GM19025 (cell line): ENCODE measurements at regions not wholly inside any gene's neighbourhood (a gene's known extent, or its start where the extent isn't known, plus 50 kb on each side); places are given as distances from the start of the nearest gene placed in this dataset.
A peak's percentile ranks its signal among the peaks of the same experiment; 100 is the strongest.
"Not testable (repeated sequence)": the region's sequence is repeated elsewhere in the genome, so short reads cannot be mapped to it uniquely, and the experiment has no call there.

ENCODE experiments used
- ATAC-seq: cut with Tn5 transposase; IDR thresholded peaks from one replicate; pipeline ENCODE4 v1.9.1; 2021; ENCODE audit warnings: mild to moderate bottlenecking, low read depth, moderate library complexity; ENCODE audit not compliant: unreplicated experiment

DNA sequence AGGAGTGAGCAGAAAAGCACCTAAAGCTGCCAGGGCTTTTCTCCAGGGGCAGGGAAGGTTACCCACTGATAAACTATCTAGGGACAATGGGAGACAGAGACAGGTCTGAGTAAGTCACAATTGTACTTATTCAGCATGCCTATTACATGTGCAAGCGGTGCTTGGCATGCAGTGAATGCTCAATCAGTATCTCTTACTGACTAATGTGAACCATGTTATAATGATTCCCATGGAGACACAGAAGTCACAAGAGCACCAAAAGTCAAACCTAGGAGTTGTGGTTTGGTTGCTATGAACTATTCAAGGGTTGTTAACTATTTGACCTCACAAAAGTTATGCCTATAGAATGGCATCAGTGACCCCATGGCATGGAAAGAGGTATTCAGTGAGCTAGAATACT, 50.0 kb upstream of the RASGRP1 start:
- ATAC-seq: no peak

DNA sequence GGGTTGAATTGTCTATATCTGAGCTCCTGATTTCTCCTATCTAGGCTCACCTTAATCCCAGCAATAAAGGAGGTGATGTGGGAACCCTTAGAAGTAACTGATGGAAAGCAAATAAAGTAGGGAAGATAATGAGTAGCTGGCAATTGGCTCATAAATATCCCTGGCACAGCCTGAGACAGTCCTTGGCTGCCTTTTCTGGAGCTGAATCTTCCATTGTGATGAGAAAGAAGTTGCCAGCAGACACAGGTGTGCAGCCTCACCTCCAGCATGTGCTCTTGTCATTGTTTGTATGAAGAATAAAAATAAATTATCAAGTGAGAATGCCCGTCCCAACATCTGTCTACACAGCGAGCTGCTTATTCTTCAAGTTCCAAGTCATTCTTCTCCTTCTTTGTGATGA, 53.2 kb upstream of the RASGRP1 start:
- no peak for ATAC-seq

DNA sequence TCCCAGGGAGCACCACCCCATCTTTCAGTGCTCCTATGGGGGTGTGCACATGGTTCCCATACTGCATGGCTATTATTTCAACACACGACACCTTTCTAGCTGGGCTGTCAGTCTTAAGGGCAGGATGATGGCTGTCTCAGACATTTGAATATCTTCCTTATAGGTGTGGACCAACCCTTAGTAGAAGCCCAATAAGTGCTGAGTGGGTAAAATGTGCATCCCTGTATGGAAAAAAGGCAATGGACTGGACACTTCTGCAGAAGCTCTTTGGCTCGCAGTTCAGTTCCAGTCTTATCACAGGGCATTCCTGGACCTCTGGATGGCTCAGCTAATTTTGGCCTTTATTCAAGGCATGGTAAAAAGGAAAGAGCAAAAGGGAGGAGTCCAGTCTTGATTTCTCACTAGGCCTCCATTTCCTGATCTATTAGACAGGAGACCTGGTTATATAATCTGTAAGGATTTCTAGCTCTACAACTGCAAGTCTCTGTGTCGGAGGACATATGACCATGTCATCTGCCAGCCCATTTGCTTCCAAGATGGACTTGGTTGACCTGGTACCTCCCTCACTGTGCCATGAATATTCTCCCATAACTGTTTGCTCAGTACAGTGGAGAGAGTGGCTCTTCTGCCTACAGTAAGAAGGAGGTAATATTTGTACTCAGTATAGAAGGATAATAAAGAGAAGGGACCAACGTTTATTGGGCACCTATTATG, 53.8 kb upstream of the RASGRP1 start:
- ATAC-seq: no peak

DNA sequence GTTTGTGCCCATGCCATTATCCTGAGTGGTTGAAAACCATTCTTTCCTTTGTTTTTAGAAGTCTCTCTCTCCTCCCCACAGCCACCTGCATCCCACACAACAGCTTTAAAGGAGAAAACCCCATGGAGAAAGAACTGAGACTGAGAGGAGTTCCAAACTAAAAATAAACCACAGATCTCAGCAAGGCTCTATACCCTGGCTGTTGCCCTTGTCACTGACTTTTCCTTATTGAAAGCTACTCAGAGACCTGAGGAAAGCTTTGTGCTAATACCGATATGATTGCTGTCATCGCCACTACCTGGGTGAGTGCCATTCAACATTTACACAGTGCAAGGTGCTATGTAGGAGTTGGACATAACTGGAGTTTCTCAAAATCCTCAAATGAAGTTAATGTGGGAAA, 55.5 kb upstream of the RASGRP1 start:
- ATAC-seq: no peak

DNA sequence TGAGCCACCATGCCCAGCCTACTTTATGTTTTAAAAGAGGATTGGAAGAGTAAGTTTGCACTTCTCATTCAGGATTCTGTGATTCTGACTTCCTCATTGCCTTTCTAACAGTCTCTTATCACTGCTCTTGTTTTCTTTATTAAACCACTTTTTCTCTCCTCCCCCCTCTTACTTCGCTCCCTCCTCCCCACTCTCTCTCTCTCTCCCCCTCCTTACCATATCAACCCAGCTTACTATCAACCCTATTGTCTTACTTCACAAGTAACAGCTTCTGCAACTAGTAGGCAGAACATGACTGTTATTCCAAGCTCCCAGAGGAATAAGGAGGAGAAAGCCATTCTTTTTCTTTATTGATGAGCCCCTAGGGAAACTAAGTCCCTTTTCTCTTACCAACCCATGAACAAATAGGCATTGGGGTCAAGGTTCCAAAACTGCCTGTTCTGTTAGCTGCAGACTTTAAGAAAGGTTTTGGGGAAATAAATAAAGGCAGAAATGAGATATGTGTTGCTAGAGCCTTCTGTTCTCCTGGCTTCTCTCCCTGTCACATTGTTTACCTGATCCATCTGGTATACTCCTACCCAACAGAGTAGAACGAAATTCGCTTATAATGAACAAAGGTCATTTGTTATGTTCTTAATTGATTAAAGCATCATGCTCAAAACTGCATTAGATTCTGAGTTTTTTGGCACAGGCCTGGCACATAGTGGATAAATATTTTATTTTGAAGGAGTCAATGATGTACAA, 56.4 kb upstream of the RASGRP1 start:
- no peak for ATAC-seq

DNA sequence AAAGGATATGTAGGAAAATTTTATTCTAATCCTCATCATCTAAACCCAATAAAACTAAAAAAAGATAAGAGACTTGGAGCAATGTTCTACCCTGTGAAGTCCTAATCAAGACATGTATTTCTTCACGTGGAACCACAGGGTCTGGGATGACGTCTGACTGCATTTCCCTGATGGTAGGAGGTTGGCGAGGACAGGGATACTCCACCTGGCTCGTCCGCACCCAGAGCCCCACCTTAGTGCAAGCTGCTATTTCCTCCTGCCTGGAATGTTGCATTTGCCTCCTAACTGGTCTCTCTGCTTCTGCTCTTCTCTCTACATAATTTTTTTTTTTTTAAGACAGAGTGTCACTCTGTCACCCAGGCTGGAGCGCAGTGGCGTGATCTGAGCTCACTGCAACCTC, 57.7 kb upstream of the RASGRP1 start:
- no peak for ATAC-seq

DNA sequence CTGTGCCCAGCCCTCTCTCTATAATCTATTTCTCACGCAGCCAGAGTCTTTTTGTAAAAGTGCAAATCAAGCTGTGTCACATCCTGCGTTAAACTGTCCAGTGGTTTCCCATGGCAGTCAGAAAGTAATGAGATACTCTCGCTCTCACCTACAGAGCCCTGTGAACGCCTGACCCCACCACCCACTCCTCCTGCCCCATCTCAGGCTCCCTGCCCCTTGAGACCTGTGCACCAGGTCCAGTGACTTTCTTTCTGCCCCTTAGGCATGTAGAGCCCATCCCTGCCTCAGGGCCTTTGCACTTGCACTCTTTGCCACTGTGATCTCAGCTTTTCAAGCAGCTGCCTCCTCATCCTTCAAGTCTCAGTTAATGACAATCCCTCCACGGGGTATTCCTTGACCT, 58.3 kb upstream of the RASGRP1 start:
- ATAC-seq: no peak

DNA sequence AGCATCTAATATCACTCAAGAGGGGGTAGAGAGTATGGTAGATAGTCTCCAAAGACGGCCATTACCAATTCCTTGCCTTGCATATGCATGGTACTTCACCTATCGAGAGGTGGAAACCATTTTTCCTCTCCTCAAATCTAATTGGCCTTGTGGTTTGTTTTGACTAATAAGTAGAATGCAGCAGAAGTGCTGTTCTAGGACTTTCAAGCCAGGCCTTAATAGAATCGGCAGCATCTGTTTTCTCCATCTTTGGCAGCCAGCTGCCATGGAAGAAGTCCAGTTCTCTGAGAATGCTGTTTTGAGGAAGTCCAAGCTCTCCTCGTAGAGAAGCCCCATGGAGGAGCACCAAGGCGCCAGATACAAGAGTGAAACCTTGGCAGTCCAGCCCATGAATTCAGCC, 59.1 kb upstream of the RASGRP1 start:
- ATAC-seq: no peak

DNA sequence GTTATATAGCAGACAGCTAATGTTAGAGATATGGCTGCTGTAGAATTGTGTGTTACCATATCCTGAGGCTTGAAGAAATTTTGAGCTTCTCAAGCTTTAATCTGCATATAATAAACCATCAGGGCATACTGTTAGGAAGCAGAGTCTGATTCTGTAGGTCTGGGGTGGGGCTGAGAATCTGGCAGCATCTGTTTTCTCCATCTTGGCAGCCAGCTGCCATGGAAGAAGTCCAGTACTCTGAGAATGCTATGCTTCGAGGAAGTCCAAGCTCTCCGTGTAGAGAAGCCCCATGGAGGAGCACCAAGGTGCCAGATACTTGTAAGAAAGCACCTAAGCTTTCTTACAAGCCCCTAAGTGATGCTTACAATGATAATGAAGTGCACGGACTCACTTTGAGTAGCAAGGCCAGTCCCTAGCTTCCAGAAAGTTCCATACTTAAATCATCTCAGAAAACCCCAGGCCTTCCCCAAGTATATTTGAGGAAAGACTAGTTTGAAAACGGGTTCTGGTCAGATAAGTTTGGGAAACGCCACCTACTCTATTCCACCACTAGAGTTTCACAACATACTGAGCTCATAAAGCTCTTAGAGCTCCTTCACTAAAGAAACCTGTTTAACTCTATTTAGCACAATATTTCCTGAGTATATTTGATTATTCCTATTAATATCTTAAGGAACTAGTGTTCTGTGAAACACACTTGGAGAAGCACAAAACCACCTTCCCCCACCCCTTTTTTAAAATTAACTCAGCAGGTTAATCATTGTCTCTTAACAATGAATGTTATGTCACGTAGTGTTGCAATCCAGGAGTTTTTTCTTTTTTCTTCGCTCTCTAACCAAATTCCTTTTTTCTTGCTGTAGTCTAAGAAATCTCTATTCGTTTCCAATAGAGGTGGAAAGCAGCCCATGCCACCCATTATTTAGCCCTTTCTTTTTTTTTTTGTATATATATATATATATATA, 59.9 kb upstream of the RASGRP1 start:
- ATAC-seq: no peak

DNA sequence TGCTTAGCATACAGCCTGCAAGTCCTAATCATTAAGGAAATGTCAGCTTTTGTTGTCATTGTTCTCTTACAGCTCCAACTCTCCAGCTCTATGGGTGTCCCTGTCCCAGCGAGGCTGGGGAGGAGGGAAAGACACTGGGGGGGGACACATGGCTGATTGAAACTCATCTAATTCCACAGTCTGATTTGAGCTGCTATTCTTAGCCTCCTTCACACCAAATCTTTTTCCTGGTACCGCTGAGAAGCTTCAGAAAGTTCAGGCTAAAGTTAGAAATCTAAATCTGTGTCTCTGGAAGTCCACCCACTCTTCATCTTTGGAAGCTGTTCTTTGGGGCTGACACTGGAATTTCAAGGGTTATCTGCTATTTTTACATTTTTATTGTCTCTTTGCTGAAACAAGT, 61.3 kb upstream of the RASGRP1 start:
- no peak for ATAC-seq

DNA sequence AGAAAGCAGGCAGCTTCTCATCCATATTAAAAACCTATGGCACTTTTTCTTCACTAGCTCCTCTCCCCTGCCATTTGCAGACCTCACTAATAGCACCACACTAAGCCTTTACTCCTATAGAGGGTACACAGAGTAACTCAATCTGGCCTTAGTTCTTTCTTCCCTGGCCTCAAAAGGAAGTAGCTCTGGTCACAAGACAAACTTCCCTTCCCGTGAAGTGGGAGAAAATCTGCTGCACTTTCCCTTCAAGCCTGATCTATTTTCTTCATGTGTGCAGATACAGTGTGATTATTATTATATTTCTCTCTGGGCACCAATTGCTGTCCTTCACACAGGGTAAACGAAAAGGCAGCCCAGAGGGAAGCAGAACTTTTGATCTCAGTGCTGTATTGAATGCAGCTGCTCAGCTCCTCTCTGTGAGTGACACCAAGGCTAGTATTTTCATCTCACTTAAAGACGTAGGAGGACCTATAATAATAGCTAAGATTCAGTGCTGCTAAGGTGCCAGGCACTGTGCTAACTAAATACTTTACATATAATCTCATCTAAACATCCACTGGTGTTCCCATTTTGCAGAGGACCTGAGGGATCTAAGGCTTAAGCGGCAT, 61.9 kb upstream of the RASGRP1 start:
- ATAC-seq: no peak

DNA sequence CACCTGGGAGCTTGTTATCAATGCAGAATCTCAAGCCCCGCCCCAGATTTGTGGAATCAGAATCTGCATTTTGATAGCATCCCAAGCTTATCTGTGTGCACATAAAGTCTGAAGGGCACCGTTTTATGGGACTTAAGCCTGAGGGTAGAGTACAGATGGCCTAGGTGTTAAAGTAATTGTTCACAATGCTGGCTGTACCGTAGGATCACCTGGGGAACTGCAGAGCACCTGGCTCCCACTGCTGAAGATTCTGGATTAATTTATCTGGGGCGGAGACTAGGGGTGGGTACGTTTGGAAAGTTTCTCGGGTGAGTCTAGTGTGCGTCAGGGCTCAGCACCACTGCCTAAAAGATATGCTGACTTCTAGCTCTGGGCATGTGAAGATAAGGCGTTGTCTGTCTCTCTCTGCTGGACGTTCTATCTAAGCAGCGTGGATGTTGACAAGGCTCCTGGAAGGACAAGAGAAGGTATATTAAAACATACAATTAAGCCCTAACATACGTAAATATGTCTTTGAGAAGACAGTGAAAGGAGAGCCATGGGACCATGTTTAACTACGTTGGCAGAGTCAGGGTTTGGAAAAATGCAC, 63.2 kb upstream of the RASGRP1 start:
- no peak for ATAC-seq

DNA sequence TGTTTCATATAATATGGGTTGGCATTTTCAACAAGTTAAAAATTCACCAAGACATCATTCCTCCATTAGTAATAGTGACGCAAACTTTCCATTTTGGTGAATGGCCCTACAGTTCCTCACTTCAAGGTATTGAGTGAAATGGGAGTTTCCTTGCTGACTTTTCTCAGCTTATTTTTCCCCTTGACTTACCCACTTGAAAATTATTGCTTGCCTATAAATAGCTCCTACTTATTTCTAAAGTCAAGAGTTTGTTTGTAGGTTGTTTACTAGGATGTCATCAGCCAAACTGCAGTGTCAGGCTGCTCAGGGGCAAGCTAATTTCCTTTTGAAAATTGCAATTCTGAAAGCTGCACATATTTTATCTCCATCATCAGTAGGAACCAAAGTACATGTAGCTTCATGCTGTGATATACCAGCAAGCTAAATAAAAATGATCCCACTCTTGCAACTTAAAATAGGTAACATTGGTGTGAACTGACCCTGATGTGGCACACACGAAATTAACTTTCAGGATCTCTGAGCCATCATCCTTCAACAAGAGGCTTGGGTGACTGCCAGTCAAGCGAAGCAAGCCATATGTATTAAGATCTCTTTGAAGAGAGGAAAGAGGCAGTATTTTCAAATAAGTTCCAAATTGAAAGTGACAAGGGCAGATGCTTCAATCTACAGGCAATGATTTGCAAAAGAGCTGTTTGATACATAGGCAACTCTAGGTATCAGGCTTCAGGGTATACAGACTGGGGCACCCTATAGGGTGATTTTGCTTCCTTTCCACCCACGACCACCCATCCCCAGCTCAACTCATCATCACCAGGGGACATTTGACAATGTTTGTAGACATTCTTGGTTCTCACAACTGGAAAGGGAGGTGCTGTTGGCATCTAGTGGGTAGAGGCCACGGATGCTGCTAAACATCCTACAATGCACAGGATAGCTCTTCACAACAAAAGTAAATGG, 66.8 kb upstream of the RASGRP1 start:
- ATAC-seq: peak; percentile 69

DNA sequence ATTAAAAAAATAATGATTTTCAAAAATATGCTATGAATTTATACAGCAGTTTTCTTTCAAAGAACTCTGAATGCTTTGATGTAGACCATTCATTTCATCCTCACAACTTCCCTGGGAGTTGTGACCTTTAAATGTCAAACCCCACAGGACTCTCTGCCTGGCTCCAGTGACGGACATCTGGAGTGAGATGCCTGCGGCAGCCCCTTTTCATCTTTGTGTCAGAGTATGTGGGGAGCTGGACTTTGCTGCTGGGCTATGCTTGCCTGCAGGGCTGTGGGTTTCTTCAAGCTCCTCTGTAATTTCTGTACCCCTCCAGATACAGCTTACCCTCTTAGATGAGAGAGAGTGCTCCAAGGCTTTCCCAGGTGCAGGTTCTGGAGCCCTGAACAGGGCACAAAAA, 70.6 kb upstream of the RASGRP1 start:
- ATAC-seq: no peak

DNA sequence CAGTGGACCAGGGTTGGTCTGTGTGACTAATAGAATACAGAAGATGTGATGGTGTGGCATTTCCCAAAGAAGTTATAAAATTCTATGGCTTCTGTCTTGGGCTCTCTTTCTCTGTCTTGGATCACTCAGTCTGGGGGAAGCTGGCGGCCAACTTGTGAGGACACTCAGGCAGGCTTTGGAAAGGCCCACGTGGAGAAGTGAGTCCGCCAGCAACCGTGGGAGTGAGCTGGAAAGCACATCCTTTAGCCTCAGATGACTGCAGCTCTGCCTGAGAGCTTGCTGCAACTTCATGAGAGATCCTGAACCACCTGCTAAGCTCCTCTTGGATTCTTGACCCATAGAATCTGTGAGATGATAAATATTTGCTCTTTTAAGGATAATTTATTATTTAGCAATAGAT, 72.0 kb upstream of the RASGRP1 start:
- no peak for ATAC-seq

DNA sequence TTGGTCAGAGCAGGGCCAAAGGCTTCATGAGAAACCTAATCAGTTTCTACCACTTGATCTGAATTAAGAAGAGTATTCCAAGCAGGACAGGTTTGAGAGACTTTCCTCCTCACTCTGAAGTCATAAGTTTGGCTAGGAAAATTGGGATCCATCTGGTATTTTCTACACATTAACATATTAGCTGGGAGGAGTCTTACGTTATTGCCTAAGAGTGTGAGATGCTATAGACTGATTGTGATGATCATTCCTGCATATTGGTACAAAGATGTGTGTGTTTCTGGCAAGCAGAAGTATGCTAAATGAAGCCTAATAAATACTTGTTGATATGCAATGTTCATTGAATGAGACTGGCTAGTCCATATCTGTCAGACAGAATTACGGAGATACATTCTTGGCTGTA, 73.5 kb upstream of the RASGRP1 start:
- ATAC-seq: no peak

DNA sequence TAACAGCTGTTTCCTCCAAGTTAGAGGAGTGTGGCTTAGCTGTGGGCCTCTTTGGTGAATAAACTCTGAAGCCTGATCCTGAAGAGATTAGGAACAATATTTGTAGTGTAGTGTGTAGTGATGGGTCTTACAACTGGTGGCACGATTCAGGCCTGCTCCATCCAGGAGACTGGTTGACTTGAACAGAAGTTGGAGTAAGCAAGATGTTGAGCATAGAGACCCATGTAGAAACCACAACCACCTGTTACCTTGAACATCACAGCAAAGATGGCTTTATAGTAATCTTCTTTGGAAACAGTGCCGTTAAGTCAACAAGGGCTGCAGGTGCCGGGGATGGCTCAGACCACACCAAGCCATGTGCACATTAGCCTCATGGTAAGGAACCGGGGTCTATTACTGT, 74.2 kb upstream of the RASGRP1 start:
- ATAC-seq: no peak

DNA sequence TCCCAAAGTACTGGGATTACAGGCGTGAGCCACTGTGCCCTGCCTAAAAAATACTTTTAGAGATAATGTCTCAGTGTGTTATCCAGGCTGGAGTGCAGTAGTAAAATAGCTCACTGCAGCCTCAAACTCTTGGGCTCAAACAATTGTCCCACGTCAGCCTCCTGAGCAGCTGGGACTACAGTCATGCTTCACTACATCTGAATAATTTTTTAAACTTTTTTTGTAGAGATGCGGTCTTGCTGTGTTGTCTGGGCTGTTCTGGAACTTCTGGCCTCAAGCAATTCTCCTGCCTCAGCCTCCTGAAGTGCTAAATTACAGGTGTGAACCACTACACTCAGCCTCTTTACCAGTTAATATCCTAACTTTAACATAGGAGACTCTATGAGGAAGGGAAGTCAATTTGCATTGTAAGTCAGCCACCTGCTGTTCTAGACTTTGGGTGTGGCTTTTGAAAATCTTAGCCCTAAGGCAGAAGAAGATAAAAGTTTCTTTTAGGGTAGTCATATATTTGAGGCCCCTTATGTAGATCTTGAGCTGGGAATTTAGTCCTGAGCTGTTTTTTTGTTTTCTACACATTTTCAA, 78.2 kb upstream of the RASGRP1 start:
- peak; percentile 57 for ATAC-seq

DNA sequence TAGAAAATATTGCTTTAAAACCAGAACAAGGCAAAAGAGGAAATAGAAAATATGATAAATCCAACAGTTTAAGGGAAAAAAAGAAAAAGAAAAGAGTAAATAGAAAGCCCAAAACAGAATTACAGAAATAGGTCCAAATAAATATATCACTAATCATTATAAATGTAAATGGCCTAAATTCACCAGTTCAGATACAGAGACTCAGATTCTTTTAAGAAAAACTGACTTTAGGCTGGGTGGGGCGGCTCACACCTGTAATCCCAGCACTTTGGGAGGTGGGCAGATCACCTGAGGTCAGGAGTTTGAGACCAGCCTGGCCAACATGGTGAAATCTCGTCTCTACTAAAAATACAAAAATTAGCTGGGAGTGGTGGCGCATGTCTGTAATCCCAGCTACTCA, 79.7 kb upstream of the RASGRP1 start:
- ATAC-seq: not testable (repeated sequence)
